Astrocyte of the cerebellum (primary cell): ENCODE measurements at regions not wholly inside any gene's neighbourhood (a gene's known extent, or its start where the extent isn't known, plus 50 kb on each side); places are given as distances from the start of the nearest gene placed in this dataset.

Source experiments
- DNase-seq: peaks from one replicate; pipeline ENCODE4 v3.0.0-alpha.2; 2011; ENCODE audit warnings: low read depth
- H3K4me3 ChIP-seq: 2 replicates; pipeline ENCODE4 v1.5.1; 2011; ENCODE audit warnings: mild to moderate bottlenecking, low read depth, low read length, moderate library complexity
- CTCF ChIP-seq: IDR thresholded peaks from 2 replicates; pipeline ENCODE4 v1.5.1; 2012; ENCODE audit warnings: low read length, low read depth, moderate library complexity, mild to moderate bottlenecking; ENCODE audit errors: missing control alignments
- in situ Hi-C: cut with HindIII; loops from 2 replicates; pipeline ENCODE4 v1.10.0; 2017; ENCODE audit warnings: low sequenced_read_pairs

- no peak for DNase-seq
- no peak overlapping the region for H3K4me3 ChIP-seq
- in situ Hi-C loops, result no loop called here
- no peak for TF ChIP-seq CTCF
Observed at GRCh38 chr1:96352733-96353132, 368.9 kb upstream of the PTBP2 start.

DNA sequence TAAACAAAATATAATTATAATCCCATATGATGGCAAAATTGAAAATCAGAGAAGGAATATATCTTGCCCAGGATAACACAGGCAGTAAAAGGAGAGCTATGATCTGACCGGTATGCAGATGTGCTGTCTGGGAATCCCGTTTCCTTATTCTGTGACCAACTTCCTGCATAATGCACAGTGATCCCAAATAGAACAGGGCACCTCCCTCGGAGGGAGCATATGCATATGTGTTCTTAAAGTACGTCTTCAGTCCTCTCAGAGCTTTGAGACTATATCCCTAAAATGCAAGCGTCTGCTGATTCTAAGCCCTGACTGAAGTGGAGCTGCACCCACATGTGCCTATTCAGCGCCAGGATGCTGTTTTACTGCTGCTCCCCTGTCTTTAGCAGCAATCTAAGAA is 366.1 kb upstream of the PTBP2 start:
- no peak overlapping the region for H3K4me3 ChIP-seq
- TF ChIP-seq CTCF, result no peak
- no peak for DNase-seq
- in situ Hi-C loops, result no loop called here

- no peak for TF ChIP-seq CTCF
- in situ Hi-C loops, result no loop called here
- no peak overlapping the region for H3K4me3 ChIP-seq
- no peak for DNase-seq
Observed at GRCh38 chr1:96355961-96356360, 365.6 kb upstream of the PTBP2 start.

DNA sequence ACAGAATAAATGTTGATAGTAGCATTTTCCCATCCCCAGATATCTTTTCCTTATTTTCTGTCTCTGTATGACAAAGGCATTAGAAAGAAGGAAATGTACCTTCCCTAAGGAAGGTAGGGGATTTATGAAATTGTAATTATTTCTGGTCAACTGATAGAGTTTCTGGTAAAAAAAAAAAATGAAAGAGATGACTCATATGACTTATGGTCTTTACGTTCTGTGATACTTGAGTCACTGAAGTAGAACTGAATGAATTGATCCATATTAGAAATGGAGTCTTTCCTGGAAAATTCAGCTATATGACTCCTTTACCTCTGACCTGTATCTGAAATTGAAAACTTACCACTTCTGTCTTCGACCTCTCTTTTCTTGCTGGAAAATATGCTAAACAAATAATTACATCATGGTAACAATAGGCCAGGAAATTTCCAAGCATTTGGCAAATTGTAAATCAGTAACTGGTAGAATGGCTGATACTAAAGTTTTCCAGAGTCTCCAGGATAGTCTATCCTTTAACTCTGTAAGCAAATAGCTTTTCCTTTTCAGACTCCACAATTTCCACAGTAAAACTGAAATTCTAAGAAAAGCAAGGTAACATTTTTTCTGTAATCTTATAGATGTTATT is 364.3 kb upstream of the PTBP2 start:
- TF ChIP-seq CTCF, result no peak
- in situ Hi-C loops, result no loop called here
- no peak overlapping the region for H3K4me3 ChIP-seq
- DNase-seq, result no peak

GRCh38 chr1:96358057-96358456 is 363.5 kb upstream of the PTBP2 start:
- H3K4me3 ChIP-seq, result no peak overlapping the region
- peak; percentile 52 for TF ChIP-seq CTCF
- in situ Hi-C loops, result no loop called here
- peak; percentile 26 for DNase-seq

DNA sequence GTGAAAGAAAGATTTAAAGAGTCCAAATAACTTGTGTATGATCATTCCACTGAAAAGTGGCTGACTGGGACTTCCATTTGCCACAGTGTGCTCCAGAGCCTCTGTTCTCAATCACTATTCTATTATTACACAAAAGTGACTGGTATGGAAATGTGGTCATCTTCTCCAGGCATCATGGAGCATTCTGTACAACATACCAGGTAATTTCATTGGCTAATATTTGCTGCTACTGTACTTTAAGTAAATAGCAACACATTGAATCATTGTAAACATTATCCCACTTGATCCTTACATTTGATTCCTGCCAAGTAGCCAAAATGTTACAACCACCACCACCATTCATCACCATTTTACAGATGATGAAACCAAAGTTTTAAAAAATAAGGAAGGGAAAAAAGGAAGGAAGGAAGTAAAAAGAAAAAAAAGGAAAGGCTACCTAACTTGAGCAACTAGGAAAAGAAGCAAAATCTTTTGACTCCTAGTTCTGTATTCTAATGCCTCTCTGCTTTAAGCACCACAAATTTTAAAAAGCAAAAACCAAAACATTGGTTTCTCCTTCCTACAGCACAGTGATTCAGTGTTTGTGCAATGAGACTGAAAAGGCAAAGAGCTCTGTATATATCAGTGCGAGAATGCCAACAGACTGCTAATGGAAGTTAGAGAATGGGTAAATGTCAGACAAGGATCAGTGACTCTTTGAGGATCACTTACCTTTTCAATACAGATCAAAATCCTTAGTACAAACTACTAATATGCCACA is 361.4 kb upstream of the PTBP2 start:
- TF ChIP-seq CTCF, result no peak
- DNase-seq, result no peak
- in situ Hi-C loops, result no loop called here
- H3K4me3 ChIP-seq, result no peak overlapping the region
